PC-3 (cell line): ENCODE measurements at regions not wholly inside any gene's neighbourhood (a gene's known extent, or its start where the extent isn't known, plus 50 kb on each side); places are given as distances from the start of the nearest gene placed in this dataset.

Experiments used
- ATAC-seq: fragments of 200-7000 bp; cut with Tn5 transposase; 2 replicates; pipeline ENCODE4 v1.9.1; 2020; ENCODE audit warnings: mild to moderate bottlenecking, moderate library complexity
- BruUV-seq: library from RNA; stranded (reverse); fragments of 400-500 nt; replicated peaks from 2 replicates; lab custom pipeline; 2021; lab: Mats Ljungman, UMichigan
- CTCF ChIA-PET: fragments of 300-600 bp; sonication (Branson Sonifier 250); formaldehyde crosslinking; loops from one replicate; lab custom pipeline; 2022; ENCODE audit warnings: antibody characterized with exemption; lab: Charles Lee
- POLR2A ChIA-PET: fragments of 300-600 bp; sonication (Branson Sonifier 250); formaldehyde crosslinking; loops from one replicate; lab custom pipeline; 2022; ENCODE audit warnings: antibody characterized with exemption; ENCODE audit not compliant: unreplicated experiment; lab: Charles Lee
- DNase-seq: peaks from one replicate; pipeline ENCODE4 v3.0.0-alpha.2; 2015
- H2AFZ ChIP-seq: fragments of 300-600 bp; sonication (generic); 2 replicates; pipeline ENCODE4 v1.6.0; 2016; ENCODE audit warnings: antibody characterized with exemption, low read length
- H3F3A ChIP-seq: fragments of 300-600 bp; sonication (generic); one replicate; pipeline ENCODE4 v1.6.0; 2017; ENCODE audit warnings: antibody characterized with exemption, low read length, control low read depth, mild to moderate bottlenecking; ENCODE audit not compliant: unreplicated experiment
- H3K27ac ChIP-seq: fragments of 300-600 bp; sonication (generic); 2 replicates; pipeline ENCODE4 v1.5.1; 2016; ENCODE audit warnings: mild to moderate bottlenecking, low read length
- H3K27me3 ChIP-seq: fragments of 300-600 bp; sonication (generic); 2 replicates; pipeline ENCODE4 v1.6.1; 2016; ENCODE audit warnings: low read length, mixed read lengths
- H3K36me3 ChIP-seq: fragments of 300-600 bp; sonication (generic); 2 replicates; pipeline ENCODE4 v1.6.1; 2016; ENCODE audit warnings: low read depth, mixed run types, low read length, mixed read lengths
- H3K4me1 ChIP-seq: fragments of 300-600 bp; sonication (generic); 2 replicates; pipeline ENCODE4 v1.5.1; 2016; ENCODE audit warnings: low read length; ENCODE audit not compliant: insufficient read depth
- H3K4me2 ChIP-seq: fragments of 300-600 bp; sonication (generic); 2 replicates; pipeline ENCODE4 v1.6.0; 2016; ENCODE audit warnings: low read length
- H3K4me3 ChIP-seq: fragments of 300-600 bp; sonication (generic); 2 replicates; pipeline ENCODE4 v1.5.1; 2016; ENCODE audit warnings: mild to moderate bottlenecking, low read length, mixed read lengths
- H3K79me2 ChIP-seq: fragments of 300-600 bp; sonication (generic); 2 replicates; pipeline ENCODE4 v1.6.1; 2017; ENCODE audit warnings: low read length, mixed read lengths
- H3K9ac ChIP-seq: fragments of 300-600 bp; sonication (generic); 2 replicates; pipeline ENCODE4 v1.6.0; 2016; ENCODE audit warnings: mild to moderate bottlenecking, low read length
- H3K9me2 ChIP-seq: fragments of 300-600 bp; sonication (generic); replicated peaks from 2 replicates; pipeline ENCODE4 v1.6.1; 2016; ENCODE audit warnings: mixed run types, low read length, mixed read lengths
- H3K9me3 ChIP-seq: fragments of 300-600 bp; sonication (generic); 2 replicates; pipeline ENCODE4 v1.6.1; 2016; ENCODE audit warnings: low read length, mixed read lengths
- H4K20me1 ChIP-seq: fragments of 300-600 bp; sonication (generic); 2 replicates; pipeline ENCODE4 v1.6.1; 2016; ENCODE audit warnings: low read length, mixed read lengths
- EZH2 ChIP-seq: fragments of 300-600 bp; sonication (generic); IDR thresholded peaks from one replicate; pipeline ENCODE4 v1.6.1; 2017; ENCODE audit warnings: antibody characterized with exemption, mild to moderate bottlenecking, low read length; ENCODE audit not compliant: unreplicated experiment
- EZH2phosphoT487 ChIP-seq: fragments of 300-600 bp; sonication (generic); IDR thresholded peaks from 2 replicates; pipeline ENCODE4 v1.6.1; 2018; ENCODE audit warnings: mild to moderate bottlenecking, antibody characterized with exemption, low read length, borderline replicate concordance
- intact Hi-C: fragments of 100-400 bp; cut with micrococcal nuclease; formaldehyde crosslinking; loops from 2 replicates; pipeline ENCODE4 v1.9.0; 2023
- TF ChIP-seq, protein P1 (sequence below): fragments of 300-600 bp; sonication (generic); conservative IDR thresholded peaks from 2 replicates; pipeline ENCODE4 v1.5.1; 2017; ENCODE audit warnings: antibody characterized with exemption, low read depth, mild to moderate bottlenecking, low read length

GRCh38 chr14:65834051-65834450 lies 421.5 kb downstream of the FUT8 start:
- Histone ChIP-seq H3K9me2 (no peaks in the 10 kb centered on the region), H3F3A (no peaks in the 10 kb centered on the region), H3K79me2 (no peaks in the 10 kb centered on the region), H3K9ac (no peak overlapping the region), H3K4me2 (no peak overlapping the region), H2AFZ (no peak overlapping the region), H4K20me1 (no peaks in the 10 kb centered on the region), H3K4me1 (no peaks in the 10 kb centered on the region), H3K9me3 (no peaks in the 10 kb centered on the region), H3K36me3 (no peaks in the 10 kb centered on the region), H3K27me3 (peaks cover 5% of the 10 kb centered on the region; the same call in 1 of the 2 replicates), H3K27ac (no peak overlapping the region), H3K4me3 (no peak overlapping the region)
- TF ChIP-seq, protein P1, sequence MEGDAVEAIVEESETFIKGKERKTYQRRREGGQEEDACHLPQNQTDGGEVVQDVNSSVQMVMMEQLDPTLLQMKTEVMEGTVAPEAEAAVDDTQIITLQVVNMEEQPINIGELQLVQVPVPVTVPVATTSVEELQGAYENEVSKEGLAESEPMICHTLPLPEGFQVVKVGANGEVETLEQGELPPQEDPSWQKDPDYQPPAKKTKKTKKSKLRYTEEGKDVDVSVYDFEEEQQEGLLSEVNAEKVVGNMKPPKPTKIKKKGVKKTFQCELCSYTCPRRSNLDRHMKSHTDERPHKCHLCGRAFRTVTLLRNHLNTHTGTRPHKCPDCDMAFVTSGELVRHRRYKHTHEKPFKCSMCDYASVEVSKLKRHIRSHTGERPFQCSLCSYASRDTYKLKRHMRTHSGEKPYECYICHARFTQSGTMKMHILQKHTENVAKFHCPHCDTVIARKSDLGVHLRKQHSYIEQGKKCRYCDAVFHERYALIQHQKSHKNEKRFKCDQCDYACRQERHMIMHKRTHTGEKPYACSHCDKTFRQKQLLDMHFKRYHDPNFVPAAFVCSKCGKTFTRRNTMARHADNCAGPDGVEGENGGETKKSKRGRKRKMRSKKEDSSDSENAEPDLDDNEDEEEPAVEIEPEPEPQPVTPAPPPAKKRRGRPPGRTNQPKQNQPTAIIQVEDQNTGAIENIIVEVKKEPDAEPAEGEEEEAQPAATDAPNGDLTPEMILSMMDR, result no peak
- TF ChIP-seq EZH2 (no peak), EZH2phosphoT487 (no peak)
- CTCF ChIA-PET, result interaction anchor here (0.6 kb wide), 1 partner anchor 670 kb away, joined by 3 read pairs; no protein-coding TSS in a partner anchor
- DNase-seq (no peak), ATAC-seq (no peak)
- BruUV-seq, result no TSS peak
- intact Hi-C loops, result loop anchor here (5.0 kb wide), 1 partner anchor 622 kb away; no protein-coding TSS in a partner anchor
- POLR2A ChIA-PET, result no interaction called here

- H3K4me1 ChIP-seq, result no peaks in the 10 kb centered on the region
- ATAC-seq (no peak), DNase-seq (no peak)
- no peaks in the 10 kb centered on the region for H3K9me3 ChIP-seq
- no peaks in the 10 kb centered on the region; the same call in 1 of the 2 replicates for H3K27me3 ChIP-seq
- no peak overlapping the region for H2AFZ ChIP-seq
- ChIA-PET POLR2A (no interaction called here), CTCF (interaction anchor here (0.6 kb wide), 1 partner anchor 671 kb away, joined by 3 read pairs; no protein-coding TSS in a partner anchor)
- no peaks in the 10 kb centered on the region for H3K36me3 ChIP-seq
- BruUV-seq, result no TSS peak
- intact Hi-C loops, result loop anchor here (5.0 kb wide), 1 partner anchor 623 kb away; no protein-coding TSS in a partner anchor
- no peaks in the 10 kb centered on the region for H4K20me1 ChIP-seq
- no peaks in the 10 kb centered on the region for H3K79me2 ChIP-seq
- H3K4me2 ChIP-seq, result no peak overlapping the region
- H3K27ac ChIP-seq, result no peak overlapping the region
- no peak for TF ChIP-seq EZH2phosphoT487
- H3K9ac ChIP-seq, result no peak overlapping the region
- H3K9me2 ChIP-seq, result no peaks in the 10 kb centered on the region
- H3F3A ChIP-seq, result no peaks in the 10 kb centered on the region
- no peak overlapping the region for H3K4me3 ChIP-seq
Measured at GRCh38 chr14:65834812-65835211, 422.3 kb downstream of the FUT8 start.

GRCh38 chr14:65835501-65835900 lies 423.0 kb downstream of the FUT8 start:
- Histone ChIP-seq H3K4me1 (no peaks in the 10 kb centered on the region), H3K79me2 (no peaks in the 10 kb centered on the region), H3K36me3 (no peaks in the 10 kb centered on the region), H2AFZ (no peak overlapping the region), H3F3A (no peaks in the 10 kb centered on the region), H3K4me3 (no peak overlapping the region), H4K20me1 (no peaks in the 10 kb centered on the region), H3K9me3 (no peaks in the 10 kb centered on the region), H3K4me2 (no peak overlapping the region), H3K9ac (no peak overlapping the region), H3K9me2 (no peaks in the 10 kb centered on the region), H3K27ac (no peak overlapping the region), H3K27me3 (no peaks in the 10 kb centered on the region; the same call in 1 of the 2 replicates)
- POLR2A ChIA-PET, result no interaction called here
- intact Hi-C loops, result no loop called here
- ATAC-seq (no peak), DNase-seq (no peak)
- CTCF ChIA-PET, result interaction anchor here (0.7 kb wide), 1 partner anchor 11 kb away, joined by 3 read pairs; no protein-coding TSS in a partner anchor
- BruUV-seq, result no TSS peak
- TF ChIP-seq EZH2phosphoT487 (no peak), EZH2 (no peak)
- TF ChIP-seq, protein P1, result no peak
